Right lobe of liver (tissue), 6 donors: ENCODE measurements at regions not wholly inside any gene's neighbourhood (a gene's known extent, or its start where the extent isn't known, plus 50 kb on each side); places are given as distances from the start of the nearest gene placed in this dataset.

ENCODE experiments used
- ATAC-seq, 4 donors: fragments of 200-7000 bp; cut with Tn5 transposase; one replicate each; pipeline ENCODE4 v1.9.1; 2020; ENCODE audit warnings: mild to moderate bottlenecking in 4 of 4, moderate library complexity in 4 of 4
- DNase-seq, 3 donors: peaks; one replicate each; pipeline ENCODE4 v3.0.0-alpha.2; 2020
- H3K27ac ChIP-seq, 3 donors: fragments of 200-600 bp; one replicate each; pipeline ENCODE4 v1.8.0; 2022
- H3K27me3 ChIP-seq, 2 donors: fragments of 200-600 bp; one replicate each; pipeline ENCODE4 v1.8.0; 2022
- H3K36me3 ChIP-seq, 4 donors: fragments of 200-600 bp; sonication (generic) in 1 of 4; one replicate each; pipeline versions ENCODE4 v1.5.1 to v1.8.0; 2017 to 2022; ENCODE audit warnings: control low read depth in 1 of 4
- H3K4me1 ChIP-seq, 4 donors: fragments of 200-600 bp; sonication (generic) in 1 of 4; one replicate each; pipeline versions ENCODE4 v1.5.1 to v1.8.0; 2017 to 2022; ENCODE audit warnings: control low read depth in 1 of 4
- H3K4me3 ChIP-seq, 3 donors: fragments of 200-600 bp; one replicate each; pipeline ENCODE4 v1.8.0; 2022
- H3K9me3 ChIP-seq, 4 donors: fragments of 200-600 bp; sonication (generic) in 1 of 4; one replicate each; pipeline versions ENCODE4 v1.5.1 to v1.8.0; 2017 to 2022; ENCODE audit warnings: control low read depth in 1 of 4
- CTCF ChIP-seq, 4 donors: fragments of 200-600 bp in 3 of 4; fragments of 450-650 bp in 1 of 4; IDR thresholded peaks; one replicate each; pipeline versions ENCODE4 v1.5.1 to v1.8.0; 2016 to 2022; ENCODE audit warnings: antibody characterized with exemption in 4 of 4, mild to moderate bottlenecking in 2 of 4
- POLR2A ChIP-seq: fragments of 450-650 bp; IDR thresholded peaks from one replicate; pipeline ENCODE4 v1.6.1; 2017; ENCODE audit warnings: antibody characterized with exemption, mild to moderate bottlenecking
- WGBS: methylation state at CpG from one replicate; pipeline ENCODE4 v1.1.6; 2018; ENCODE audit warnings: low coverage, low lambda C conversion rate; ENCODE audit not compliant: insufficient coverage; ENCODE audit errors: missing lambda C conversion rate; 5-methylcytosine and 5-hydroxymethylcytosine counted together
- intact Hi-C, 2 donors: fragments of 100-400 bp; cut with DNase I; formaldehyde crosslinking; loops; one replicate each; pipeline versions ENCODE4 v1.11.2 to v1.14.1; 2022
- donor health status: DM: no; HTN: yes; CAD: no.
- donor health status: DM: no; HTN: no; CAD: no.
- donor health status: DM: no; HTN: no; CAD: no.
- donor health status: DM: no; HTN: yes; CAD: no.
- donor health status: DM: no; HTN: yes; CAD: no.

- Histone ChIP-seq H3K36me3 (no peaks in the 10 kb centered on the region), H3K4me3 (no peak overlapping the region), H3K9me3 (no peaks in the 10 kb centered on the region), H3K27ac (no peak overlapping the region), H3K4me1 (no peaks in the 10 kb centered on the region), H3K27me3 (no peaks in the 10 kb centered on the region)
- 45% methylated on average over 1 of the region's 1 CpG for WGBS
- intact Hi-C loops = no loop called here
- DNase-seq (no peak), ATAC-seq (no peak)
- TF ChIP-seq CTCF (IDR thresholded peaks at IDR 0.05) (no peak), POLR2A (no peak)
Observed at GRCh38 chr15:38928431-38928830, 363.8 kb upstream of the RASGRP1 start.

- Histone ChIP-seq H3K36me3 (no peaks in the 10 kb centered on the region), H3K4me3 (no peak overlapping the region), H3K9me3 (no peaks in the 10 kb centered on the region), H3K27ac (no peak overlapping the region), H3K27me3 (no peaks in the 10 kb centered on the region), H3K4me1 (no peaks in the 10 kb centered on the region)
- 80% methylated on average over 9 of the region's 9 CpGs for WGBS
- TF ChIP-seq CTCF (IDR thresholded peaks at IDR 0.05) = no peak
- TF ChIP-seq POLR2A = no peak
- ATAC-seq (no peak), DNase-seq (no peak)
- intact Hi-C loops = no loop called here
Observed at GRCh38 chr15:38930851-38931572, 366.4 kb upstream of the RASGRP1 start.

DNA sequence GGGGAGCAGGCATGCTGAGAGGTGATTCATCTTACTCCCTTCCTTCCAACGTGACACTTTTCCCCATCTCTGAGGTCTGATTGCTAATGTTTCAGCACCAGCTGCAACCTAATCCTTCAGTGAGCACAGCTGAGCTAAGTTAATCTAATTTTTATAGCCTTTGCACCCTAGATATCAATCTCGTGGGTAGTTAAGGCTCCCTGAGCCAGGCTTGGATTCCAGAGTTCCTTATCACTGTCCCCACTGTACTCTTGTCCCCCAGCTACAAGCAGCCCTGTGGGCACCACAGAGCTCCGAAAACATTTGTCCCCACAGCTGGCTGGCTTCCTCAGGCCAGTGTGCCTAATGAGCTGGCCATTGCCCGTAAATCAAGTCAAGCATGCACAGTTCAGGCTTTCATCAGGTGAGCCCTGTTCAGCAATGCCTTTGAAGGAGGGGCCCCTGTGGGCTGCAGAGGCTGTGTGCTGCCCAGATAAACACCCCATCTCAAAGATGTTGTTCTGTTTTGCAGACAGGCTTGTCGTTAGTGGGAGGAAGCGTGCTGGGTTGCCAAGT lies 376.9 kb upstream of the RASGRP1 start:
- no peak for ATAC-seq

GRCh38 chr15:38944536-38944935 lies 379.9 kb upstream of the RASGRP1 start:
- ATAC-seq = no peak
- H3K4me3 ChIP-seq = no peak overlapping the region
- no peaks in the 10 kb centered on the region for H3K9me3 ChIP-seq
- H3K4me1 ChIP-seq = no peaks in the 10 kb centered on the region
- no peaks in the 10 kb centered on the region for H3K27me3 ChIP-seq
- no peak overlapping the region for H3K27ac ChIP-seq
- DNase-seq = no peak
- intact Hi-C loops = no loop called here
- H3K36me3 ChIP-seq = no peaks in the 10 kb centered on the region
- TF ChIP-seq POLR2A (no peak), CTCF (IDR thresholded peaks at IDR 0.05) (no peak)

More for the DNA sequence above, 376.9 kb upstream of the RASGRP1 start:
- no peak overlapping the region for H3K27ac ChIP-seq
- H3K27me3 ChIP-seq = no peaks in the 10 kb centered on the region
- WGBS = 46% methylated on average over 5 of the region's 6 CpGs
- intact Hi-C loops = no loop called here
- no peak for TF ChIP-seq POLR2A
- no peak for TF ChIP-seq CTCF (IDR thresholded peaks at IDR 0.05)
- no peak for DNase-seq
- no peaks in the 10 kb centered on the region for H3K9me3 ChIP-seq
- no peaks in the 10 kb centered on the region for H3K36me3 ChIP-seq
- H3K4me1 ChIP-seq = no peaks in the 10 kb centered on the region
- H3K4me3 ChIP-seq = no peak overlapping the region
